ENCODE measurements at regions not wholly inside any gene's neighbourhood (a gene's known extent, or its start where the extent isn't known, plus 50 kb on each side); places are given as distances from the start of the nearest gene placed in this dataset.
A peak's percentile ranks its signal among the peaks of the same experiment; 100 is the strongest.

- Histone ChIP-seq H3K9me2 (ENCODE audit: insufficient read depth) (no peaks in the 10 kb centered on the region), H3K4me3 (no peak overlapping the region), H3K4me1 (ENCODE audit: insufficient read depth) (peaks cover 21% of the 10 kb centered on the region), H3K9me3 (ENCODE audit: low read depth) (no peaks in the 10 kb centered on the region), H3K27ac (no peak overlapping the region), H3K9ac (no peak overlapping the region), H3K4me2 (ENCODE audit: unreplicated experiment) (no peak overlapping the region), H3K36me3 (ENCODE audit: low read depth) (no peaks in the 10 kb centered on the region), H3K79me2 (ENCODE audit: insufficient read depth) (no peaks in the 10 kb centered on the region), H4K20me1 (ENCODE audit: insufficient read depth) (no peaks in the 10 kb centered on the region), H3F3A (ENCODE audit: insufficient read depth) (peaks cover 23% of the 10 kb centered on the region), H2AFZ (no peak overlapping the region), H3K27me3 (replicated peaks; ENCODE audit: insufficient read depth) (no peaks in the 10 kb centered on the region)
- in situ Hi-C loops (cut with MboI): no loop called here
- no peak for TF ChIP-seq EZH2 (IDR thresholded peaks at IDR 0.05; ENCODE audit: insufficient read depth, poor library complexity, severe bottlenecking)
- no peak for TF ChIP-seq EZH2phosphoT487 (IDR thresholded peaks at IDR 0.05; ENCODE audit: insufficient read depth, low read depth)
- no peak for DNase-seq
- 87 to 89% methylated on average over 7 of the region's 7 CpGs for WGBS, 2 experiments (ENCODE audit: low coverage in 1 of 2, low lambda C conversion rate in 2 of 2, missing lambda C conversion rate in 2 of 2)
Measured at GRCh38 chr7:46680147-46680546, 759.1 kb upstream of the IGFBP3 start.

GRCh38 chr7:46679671-46680070, 758.6 kb upstream of the IGFBP3 start:
- Histone ChIP-seq H4K20me1 (ENCODE audit: insufficient read depth) (no peaks in the 10 kb centered on the region), H3K9me2 (ENCODE audit: insufficient read depth) (no peaks in the 10 kb centered on the region), H3K9me3 (ENCODE audit: low read depth) (no peaks in the 10 kb centered on the region), H3F3A (ENCODE audit: insufficient read depth) (peaks cover 23% of the 10 kb centered on the region), H3K36me3 (ENCODE audit: low read depth) (no peaks in the 10 kb centered on the region), H3K4me3 (no peak overlapping the region), H3K9ac (no peak overlapping the region), H3K4me2 (ENCODE audit: unreplicated experiment) (no peak overlapping the region), H2AFZ (no peak overlapping the region), H3K4me1 (ENCODE audit: insufficient read depth) (peaks cover 21% of the 10 kb centered on the region), H3K79me2 (ENCODE audit: insufficient read depth) (no peaks in the 10 kb centered on the region), H3K27me3 (replicated peaks; ENCODE audit: insufficient read depth) (no peaks in the 10 kb centered on the region), H3K27ac (no peak overlapping the region)
- DNase-seq: no peak
- in situ Hi-C loops (cut with MboI): no loop called here
- TF ChIP-seq EZH2 (IDR thresholded peaks at IDR 0.05; ENCODE audit: insufficient read depth, poor library complexity, severe bottlenecking) (no peak), EZH2phosphoT487 (IDR thresholded peaks at IDR 0.05; ENCODE audit: insufficient read depth, low read depth) (no peak)

GRCh38 chr7:46678421-46678820, 757.3 kb upstream of the IGFBP3 start:
- Histone ChIP-seq H3K79me2 (ENCODE audit: insufficient read depth) (no peaks in the 10 kb centered on the region), H3K4me3 (no peak overlapping the region), H3K27me3 (replicated peaks; ENCODE audit: insufficient read depth) (no peaks in the 10 kb centered on the region), H3K36me3 (ENCODE audit: low read depth) (no peaks in the 10 kb centered on the region), H3K4me1 (ENCODE audit: insufficient read depth) (peaks cover 20% of the 10 kb centered on the region), H2AFZ (no peak overlapping the region), H4K20me1 (ENCODE audit: insufficient read depth) (no peaks in the 10 kb centered on the region), H3F3A (ENCODE audit: insufficient read depth) (peaks cover 15% of the 10 kb centered on the region), H3K9me3 (ENCODE audit: low read depth) (no peaks in the 10 kb centered on the region), H3K27ac (no peak overlapping the region), H3K4me2 (ENCODE audit: unreplicated experiment) (no peak overlapping the region), H3K9ac (no peak overlapping the region), H3K9me2 (ENCODE audit: insufficient read depth) (no peaks in the 10 kb centered on the region)
- no peak for DNase-seq
- TF ChIP-seq EZH2phosphoT487 (IDR thresholded peaks at IDR 0.05; ENCODE audit: insufficient read depth, low read depth): no peak
- TF ChIP-seq EZH2 (IDR thresholded peaks at IDR 0.05; ENCODE audit: insufficient read depth, poor library complexity, severe bottlenecking): no peak
- in situ Hi-C loops (cut with MboI): no loop called here
- WGBS, 2 experiments (ENCODE audit: low coverage in 1 of 2, low lambda C conversion rate in 2 of 2, missing lambda C conversion rate in 2 of 2): 87 to 88% methylated on average over 2 of the region's 2 CpGs

- H4K20me1 ChIP-seq (ENCODE audit: insufficient read depth): no peaks in the 10 kb centered on the region
- H3K27me3 ChIP-seq (replicated peaks; ENCODE audit: insufficient read depth): no peaks in the 10 kb centered on the region
- DNase-seq: no peak
- no peak overlapping the region for H3K4me3 ChIP-seq
- H3K4me1 ChIP-seq (ENCODE audit: insufficient read depth): no peaks in the 10 kb centered on the region
- no peaks in the 10 kb centered on the region for H3K36me3 ChIP-seq (ENCODE audit: low read depth)
- in situ Hi-C loops (cut with MboI): no loop called here
- no peak overlapping the region for H3K27ac ChIP-seq
- no peak overlapping the region for H2AFZ ChIP-seq
- H3K9ac ChIP-seq: no peak overlapping the region
- H3K4me2 ChIP-seq (ENCODE audit: unreplicated experiment): no peak overlapping the region
- 93 to 96% methylated on average over 4 of the region's 4 CpGs for WGBS, 2 experiments (ENCODE audit: low coverage in 1 of 2, low lambda C conversion rate in 2 of 2, missing lambda C conversion rate in 2 of 2)
- no peak for TF ChIP-seq EZH2 (IDR thresholded peaks at IDR 0.05; ENCODE audit: insufficient read depth, poor library complexity, severe bottlenecking)
- no peaks in the 10 kb centered on the region for H3K9me2 ChIP-seq (ENCODE audit: insufficient read depth)
- no peaks in the 10 kb centered on the region for H3K79me2 ChIP-seq (ENCODE audit: insufficient read depth)
- no peaks in the 10 kb centered on the region for H3F3A ChIP-seq (ENCODE audit: insufficient read depth)
- H3K9me3 ChIP-seq (ENCODE audit: low read depth): no peaks in the 10 kb centered on the region
Measured at GRCh38 chr7:46675456-46675855, 754.4 kb upstream of the IGFBP3 start.

GRCh38 chr7:46672861-46673260, 751.8 kb upstream of the IGFBP3 start:
- DNase-seq: no peak
- TF ChIP-seq EZH2 (IDR thresholded peaks at IDR 0.05; ENCODE audit: insufficient read depth, poor library complexity, severe bottlenecking) (no peak), EZH2phosphoT487 (IDR thresholded peaks at IDR 0.05; ENCODE audit: insufficient read depth, low read depth) (no peak)
- H3F3A ChIP-seq (ENCODE audit: insufficient read depth): no peaks in the 10 kb centered on the region
- H3K79me2 ChIP-seq (ENCODE audit: insufficient read depth): no peaks in the 10 kb centered on the region
- H3K27me3 ChIP-seq (replicated peaks; ENCODE audit: insufficient read depth): no peaks in the 10 kb centered on the region
- H3K36me3 ChIP-seq (ENCODE audit: low read depth): no peaks in the 10 kb centered on the region
- 14 to 21% methylated on average over 2 of the region's 2 CpGs for WGBS, 2 experiments (ENCODE audit: low coverage in 1 of 2, low lambda C conversion rate in 2 of 2, missing lambda C conversion rate in 2 of 2)
- no peak overlapping the region for H3K4me3 ChIP-seq
- in situ Hi-C loops (cut with MboI): no loop called here
- H3K9me3 ChIP-seq (ENCODE audit: low read depth): no peaks in the 10 kb centered on the region
- H3K9me2 ChIP-seq (ENCODE audit: insufficient read depth): no peaks in the 10 kb centered on the region
- H2AFZ ChIP-seq: peak overlapping the region; percentile 62
- no peaks in the 10 kb centered on the region for H3K4me1 ChIP-seq (ENCODE audit: insufficient read depth)
- H3K27ac ChIP-seq: no peak overlapping the region
- H4K20me1 ChIP-seq (ENCODE audit: insufficient read depth): no peaks in the 10 kb centered on the region
- no peak overlapping the region for H3K9ac ChIP-seq
- H3K4me2 ChIP-seq (ENCODE audit: unreplicated experiment): no peak overlapping the region

Data from GM23248 (cell line).